ENCODE measurements at regions not wholly inside any gene's neighbourhood (a gene's known extent, or its start where the extent isn't known, plus 50 kb on each side); places are given as distances from the start of the nearest gene placed in this dataset.

- H3K4ac ChIP-seq (ENCODE audit: low read depth, low read length): peak overlapping the region; percentile 65
- H3K27ac ChIP-seq (ENCODE audit: low read depth, low read length): peak overlapping the region; percentile 23
- no peaks in the 10 kb centered on the region for H3K36me3 ChIP-seq (ENCODE audit: control insufficient read depth, insufficient read depth, low read length)
Measured at GRCh38 chr1:209249280-209249670, 334.2 kb upstream of the CAMK1G start.

GRCh38 chr1:209249785-209250440, 333.6 kb upstream of the CAMK1G start:
- no peaks in the 10 kb centered on the region for H3K36me3 ChIP-seq (ENCODE audit: control insufficient read depth, insufficient read depth, low read length)
- H4K8ac ChIP-seq (ENCODE audit: low read depth, low read length): no peak overlapping the region
- H3K27me3 ChIP-seq (ENCODE audit: insufficient read depth, low read length, poor library complexity): no peaks in the 10 kb centered on the region
- no peak overlapping the region for H3K56ac ChIP-seq (ENCODE audit: low read length)
- no peaks in the 10 kb centered on the region for H3K79me2 ChIP-seq (ENCODE audit: control insufficient read depth, insufficient read depth, low read length)
- no peak overlapping the region for H4K5ac ChIP-seq (ENCODE audit: low read length)
- H3K79me1 ChIP-seq (ENCODE audit: low read length): no peaks in the 10 kb centered on the region
- no peak overlapping the region for H3K4me2 ChIP-seq (ENCODE audit: low read length)
- no peak for DNase-seq
- no peak overlapping the region for H2BK5ac ChIP-seq (ENCODE audit: low read length)
- H3K27ac ChIP-seq (ENCODE audit: low read depth, low read length): peak overlapping the region; percentile 23
- H3K4me3 ChIP-seq (ENCODE audit: low read length): no peak overlapping the region
- H2BK15ac ChIP-seq (replicated peaks; ENCODE audit: low read depth): no peak overlapping the region
- peaks cover 4% of the 10 kb centered on the region for H3K4me1 ChIP-seq (ENCODE audit: control insufficient read depth, low read depth, low read length)
- H3K9ac ChIP-seq (ENCODE audit: low read length): no peak overlapping the region
- WGBS (ENCODE audit: extremely low coverage, insufficient coverage, low lambda C conversion rate): no CpG with 5 or more reads among the region's 8 CpGs
- no peak overlapping the region for H3K23ac ChIP-seq (ENCODE audit: low read length)
- no peak overlapping the region for H2BK120ac ChIP-seq (ENCODE audit: low read depth, low read length)
- no peak overlapping the region for H3K18ac ChIP-seq (ENCODE audit: low read length)
- no peak overlapping the region for H3K4ac ChIP-seq (ENCODE audit: low read depth, low read length)
- no peak overlapping the region for H2AK5ac ChIP-seq (ENCODE audit: low read length)

More at GRCh38 chr1:209249280-209249670, 334.2 kb upstream of the CAMK1G start:
- WGBS (ENCODE audit: extremely low coverage, insufficient coverage, low lambda C conversion rate): no CpG with 5 or more reads among the region's 2 CpGs
- H3K27me3 ChIP-seq (ENCODE audit: insufficient read depth, low read length, poor library complexity): no peaks in the 10 kb centered on the region
- peak; percentile 34 for DNase-seq
- peaks cover 4% of the 10 kb centered on the region for H3K4me1 ChIP-seq (ENCODE audit: control insufficient read depth, low read depth, low read length)
- no peak overlapping the region for H4K8ac ChIP-seq (ENCODE audit: low read depth, low read length)
- no peak overlapping the region for H3K9ac ChIP-seq (ENCODE audit: low read length)
- no peaks in the 10 kb centered on the region for H3K79me1 ChIP-seq (ENCODE audit: low read length)
- H4K5ac ChIP-seq (ENCODE audit: low read length): no peak overlapping the region
- H3K23ac ChIP-seq (ENCODE audit: low read length): no peak overlapping the region
- no peak overlapping the region for H2BK120ac ChIP-seq (ENCODE audit: low read depth, low read length)
- no peak overlapping the region for H2BK15ac ChIP-seq (replicated peaks; ENCODE audit: low read depth)
- H2BK5ac ChIP-seq (ENCODE audit: low read length): peak overlapping the region; percentile 5
- H3K4me3 ChIP-seq (ENCODE audit: low read length): no peak overlapping the region
- H2AK5ac ChIP-seq (ENCODE audit: low read length): no peak overlapping the region
- H3K56ac ChIP-seq (ENCODE audit: low read length): peak overlapping the region; percentile 45
- no peak overlapping the region for H3K4me2 ChIP-seq (ENCODE audit: low read length)
- no peaks in the 10 kb centered on the region for H3K79me2 ChIP-seq (ENCODE audit: control insufficient read depth, insufficient read depth, low read length)
- H3K18ac ChIP-seq (ENCODE audit: low read length): no peak overlapping the region

- Histone ChIP-seq H2BK5ac (ENCODE audit: low read length) (no peak overlapping the region), H4K8ac (ENCODE audit: low read depth, low read length) (no peak overlapping the region), H3K56ac (ENCODE audit: low read length) (no peak overlapping the region), H3K36me3 (ENCODE audit: control insufficient read depth, insufficient read depth, low read length) (no peaks in the 10 kb centered on the region), H3K4ac (ENCODE audit: low read depth, low read length) (no peak overlapping the region), H2BK120ac (ENCODE audit: low read depth, low read length) (no peak overlapping the region), H2AK5ac (ENCODE audit: low read length) (no peak overlapping the region), H2BK15ac (replicated peaks; ENCODE audit: low read depth) (no peak overlapping the region), H3K4me3 (ENCODE audit: low read length) (no peak overlapping the region), H3K79me1 (ENCODE audit: low read length) (no peaks in the 10 kb centered on the region), H3K27me3 (ENCODE audit: insufficient read depth, low read length, poor library complexity) (no peaks in the 10 kb centered on the region), H3K27ac (ENCODE audit: low read depth, low read length) (no peak overlapping the region), H3K4me2 (ENCODE audit: low read length) (no peak overlapping the region), H3K9ac (ENCODE audit: low read length) (no peak overlapping the region), H3K23ac (ENCODE audit: low read length) (no peak overlapping the region), H3K4me1 (ENCODE audit: control insufficient read depth, low read depth, low read length) (peaks cover 4% of the 10 kb centered on the region), H3K18ac (ENCODE audit: low read length) (no peak overlapping the region), H4K5ac (ENCODE audit: low read length) (no peak overlapping the region), H3K79me2 (ENCODE audit: control insufficient read depth, insufficient read depth, low read length) (no peaks in the 10 kb centered on the region)
- no CpG with 5 or more reads among the region's 4 CpGs for WGBS (ENCODE audit: extremely low coverage, insufficient coverage, low lambda C conversion rate)
- DNase-seq: no peak
Measured at GRCh38 chr1:209250861-209251636, 332.5 kb upstream of the CAMK1G start.

DNA sequence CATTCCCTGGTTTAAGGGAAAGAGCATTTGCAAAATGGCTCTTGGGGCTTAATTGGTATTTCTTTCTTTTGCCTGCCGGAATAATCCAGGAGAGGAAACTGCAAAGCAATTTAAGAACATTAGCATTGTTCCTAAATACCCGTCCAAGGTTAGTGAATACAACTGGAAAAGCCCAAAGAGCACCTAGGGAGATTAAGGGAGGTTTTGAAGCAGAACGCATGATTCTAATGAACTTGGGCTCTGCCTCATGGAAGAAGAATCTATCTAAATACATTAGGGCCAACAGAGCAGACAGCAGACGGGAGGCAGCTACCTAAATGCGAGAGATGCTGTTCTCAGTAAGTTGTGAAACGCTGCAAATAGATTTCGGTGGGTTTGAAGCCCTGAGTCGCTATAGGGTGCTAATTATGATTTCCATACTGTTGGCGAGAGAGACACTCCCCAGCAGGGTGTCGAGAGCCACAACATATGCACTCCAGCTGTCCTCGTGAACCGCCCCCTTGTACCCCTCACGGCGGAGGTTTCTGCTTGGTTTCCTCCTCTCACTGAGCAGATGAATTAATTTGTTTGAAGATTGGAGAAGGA, 326.7 kb upstream of the CAMK1G start:
- Histone ChIP-seq H4K8ac (ENCODE audit: low read depth, low read length) (no peak overlapping the region), H2BK15ac (replicated peaks; ENCODE audit: low read depth) (no peak overlapping the region), H3K4me2 (ENCODE audit: low read length) (no peak overlapping the region), H3K56ac (ENCODE audit: low read length) (no peak overlapping the region), H4K5ac (ENCODE audit: low read length) (no peak overlapping the region), H2BK120ac (ENCODE audit: low read depth, low read length) (no peak overlapping the region), H3K18ac (ENCODE audit: low read length) (no peak overlapping the region), H3K27me3 (ENCODE audit: insufficient read depth, low read length, poor library complexity) (no peaks in the 10 kb centered on the region), H3K79me2 (ENCODE audit: control insufficient read depth, insufficient read depth, low read length) (no peaks in the 10 kb centered on the region), H3K27ac (ENCODE audit: low read depth, low read length) (no peak overlapping the region), H3K23ac (ENCODE audit: low read length) (no peak overlapping the region), H3K79me1 (ENCODE audit: low read length) (no peaks in the 10 kb centered on the region), H3K4ac (ENCODE audit: low read depth, low read length) (no peak overlapping the region), H3K4me3 (ENCODE audit: low read length) (no peak overlapping the region), H3K4me1 (ENCODE audit: control insufficient read depth, low read depth, low read length) (no peaks in the 10 kb centered on the region), H3K36me3 (ENCODE audit: control insufficient read depth, insufficient read depth, low read length) (no peaks in the 10 kb centered on the region), H2AK5ac (ENCODE audit: low read length) (no peak overlapping the region), H3K9ac (ENCODE audit: low read length) (no peak overlapping the region), H2BK5ac (ENCODE audit: low read length) (no peak overlapping the region)
- WGBS (ENCODE audit: extremely low coverage, insufficient coverage, low lambda C conversion rate): no CpG with 5 or more reads among the region's 14 CpGs
- no peak for DNase-seq

GRCh38 chr1:209257454-209257853, 326.1 kb upstream of the CAMK1G start:
- no peak overlapping the region for H3K4me2 ChIP-seq (ENCODE audit: low read length)
- H4K8ac ChIP-seq (ENCODE audit: low read depth, low read length): no peak overlapping the region
- no peak overlapping the region for H3K27ac ChIP-seq (ENCODE audit: low read depth, low read length)
- no peaks in the 10 kb centered on the region for H3K27me3 ChIP-seq (ENCODE audit: insufficient read depth, low read length, poor library complexity)
- H4K5ac ChIP-seq (ENCODE audit: low read length): no peak overlapping the region
- no peaks in the 10 kb centered on the region for H3K79me2 ChIP-seq (ENCODE audit: control insufficient read depth, insufficient read depth, low read length)
- H3K9ac ChIP-seq (ENCODE audit: low read length): no peak overlapping the region
- H2BK15ac ChIP-seq (replicated peaks; ENCODE audit: low read depth): no peak overlapping the region
- no peak overlapping the region for H2BK5ac ChIP-seq (ENCODE audit: low read length)
- WGBS (ENCODE audit: extremely low coverage, insufficient coverage, low lambda C conversion rate): no CpG with 5 or more reads among the region's 1 CpG
- H3K23ac ChIP-seq (ENCODE audit: low read length): no peak overlapping the region
- no peak overlapping the region for H3K4ac ChIP-seq (ENCODE audit: low read depth, low read length)
- H3K36me3 ChIP-seq (ENCODE audit: control insufficient read depth, insufficient read depth, low read length): no peaks in the 10 kb centered on the region
- H2BK120ac ChIP-seq (ENCODE audit: low read depth, low read length): no peak overlapping the region
- no peak overlapping the region for H2AK5ac ChIP-seq (ENCODE audit: low read length)
- H3K56ac ChIP-seq (ENCODE audit: low read length): no peak overlapping the region
- H3K4me3 ChIP-seq (ENCODE audit: low read length): no peak overlapping the region
- H3K4me1 ChIP-seq (ENCODE audit: control insufficient read depth, low read depth, low read length): no peaks in the 10 kb centered on the region
- no peak for DNase-seq
- no peaks in the 10 kb centered on the region for H3K79me1 ChIP-seq (ENCODE audit: low read length)
- H3K18ac ChIP-seq (ENCODE audit: low read length): no peak overlapping the region
